IMR-90 (cell line): ENCODE measurements at regions not wholly inside any gene's neighbourhood (a gene's known extent, or its start where the extent isn't known, plus 50 kb on each side); places are given as distances from the start of the nearest gene placed in this dataset.

Source experiments
- ATAC-seq: fragments of 200-7000 bp; cut with Tn5 transposase; 2 replicates; pipeline ENCODE4 v1.9.1; 2020; ENCODE audit warnings: low read depth, mild to moderate bottlenecking, moderate library complexity
- BruUV-seq: library from RNA; stranded (reverse); fragments of 400-500 nt; replicated peaks from 2 replicates; lab custom pipeline; 2021; lab: Mats Ljungman, UMichigan
- CTCF ChIA-PET: fragments of 300-600 bp; formaldehyde crosslinking; extraction: SDS; loops from one replicate; lab custom pipeline; 2021; ENCODE audit warnings: antibody characterized with exemption; lab: Yijun Ruan, JAX
- POLR2A ChIA-PET: fragments of 300-600 bp; sonication (Branson Sonifier 250); formaldehyde crosslinking; loops from one replicate; lab custom pipeline; 2022; ENCODE audit warnings: antibody characterized with exemption; ENCODE audit not compliant: unreplicated experiment; lab: Charles Lee
- DNase-seq: peaks from one replicate; pipeline ENCODE4 v3.0.0; 2013
- H2AFZ ChIP-seq: replicated peaks from 2 replicates; pipeline ENCODE3; 2013; ENCODE audit warnings: low read length, mild to moderate bottlenecking; ENCODE audit not compliant: poor library complexity
- H2AK5ac ChIP-seq: 2 replicates; pipeline ENCODE4 v1.6.1; 2013; ENCODE audit warnings: low read depth, low read length, inconsistent platforms
- H2AK9ac ChIP-seq: replicated peaks from 2 replicates; pipeline ENCODE3; 2013; ENCODE audit warnings: mild to moderate bottlenecking, low read depth, low read length, moderate library complexity; ENCODE audit not compliant: poor library complexity
- H2BK120ac ChIP-seq: 2 replicates; pipeline ENCODE4 v1.6.1; 2013; ENCODE audit warnings: low read depth, low read length, inconsistent platforms
- H2BK15ac ChIP-seq: 3 replicates; pipeline ENCODE4 v1.6.1; 2013; ENCODE audit warnings: low read depth, low read length, inconsistent platforms
- H2BK20ac ChIP-seq: 2 replicates; pipeline ENCODE4 v1.6.1; 2013; ENCODE audit warnings: low read depth, mild to moderate bottlenecking, inconsistent platforms, low read length, moderate library complexity
- H2BK5ac ChIP-seq: 2 replicates; pipeline ENCODE4 v1.6.1; 2013; ENCODE audit warnings: mild to moderate bottlenecking, low read depth, low read length, inconsistent platforms; ENCODE audit not compliant: poor library complexity, severe bottlenecking
- H3K14ac ChIP-seq: replicated peaks from 2 replicates; pipeline ENCODE4 v1.6.1; 2013; ENCODE audit warnings: low read depth, low read length, inconsistent platforms
- H3K18ac ChIP-seq: 2 replicates; pipeline ENCODE4 v1.6.1; 2013; ENCODE audit warnings: low read depth, low read length, control low read depth
- H3K23ac ChIP-seq: 2 replicates; pipeline ENCODE4 v1.6.1; 2013; ENCODE audit warnings: low read depth, low read length, inconsistent platforms
- H3K27ac ChIP-seq: 2 replicates; pipeline ENCODE4 v1.5.1; 2013; ENCODE audit warnings: mild to moderate bottlenecking, control low read depth, low read length; ENCODE audit not compliant: insufficient read depth
- H3K27me3 ChIP-seq: 2 replicates; pipeline ENCODE4 v1.6.1; 2013; ENCODE audit warnings: low read length; ENCODE audit not compliant: control insufficient read depth, insufficient read depth
- H3K36me3 ChIP-seq: 2 replicates; pipeline ENCODE4 v1.6.1; 2013; ENCODE audit warnings: low read length, mixed read lengths; ENCODE audit not compliant: control insufficient read depth, insufficient read depth
- H3K4ac ChIP-seq: 2 replicates; pipeline ENCODE4 v1.6.1; 2013; ENCODE audit warnings: low read depth, low read length, inconsistent platforms
- H3K4me1 ChIP-seq: 2 replicates; pipeline ENCODE4 v1.6.1; 2013; ENCODE audit warnings: low read length, mixed read lengths; ENCODE audit not compliant: control insufficient read depth, insufficient read depth
- H3K4me2 ChIP-seq: 2 replicates; pipeline ENCODE4 v1.6.1; 2013; ENCODE audit warnings: low read depth, mild to moderate bottlenecking, control low read depth, low read length, moderate library complexity
- H3K4me3 ChIP-seq: 2 replicates; pipeline ENCODE4 v1.5.1; 2013; ENCODE audit warnings: low read depth, mild to moderate bottlenecking, control low read depth, low read length, moderate library complexity; ENCODE audit not compliant: insufficient read depth
- H3K56ac ChIP-seq: 2 replicates; pipeline ENCODE4 v1.6.1; 2013; ENCODE audit warnings: low read length, inconsistent platforms; ENCODE audit not compliant: insufficient read depth; ENCODE audit errors: extremely low read depth
- H3K79me1 ChIP-seq, 2 experiments: 2 replicates each; pipeline ENCODE4 v1.6.1; 2013; ENCODE audit warnings: low read length in 2 of 2, inconsistent platforms in 1 of 2, low read depth in 1 of 2
- H3K9ac ChIP-seq: 2 replicates; pipeline ENCODE4 v1.6.1; 2013; ENCODE audit warnings: low read depth, low read length, control low read depth
- H3K9me1 ChIP-seq: 2 replicates; pipeline ENCODE4 v1.6.1; 2013; ENCODE audit warnings: low read length, inconsistent platforms; ENCODE audit not compliant: insufficient read depth
- H3K9me3 ChIP-seq: 2 replicates; pipeline ENCODE4 v1.6.1; 2013; ENCODE audit warnings: low read length; ENCODE audit not compliant: control insufficient read depth, insufficient read depth
- H4K20me1 ChIP-seq: 2 replicates; pipeline ENCODE4 v1.6.1; 2013; ENCODE audit warnings: low read length, inconsistent platforms; ENCODE audit not compliant: insufficient read depth
- H4K5ac ChIP-seq: 2 replicates; pipeline ENCODE4 v1.6.1; 2013; ENCODE audit warnings: mild to moderate bottlenecking, low read depth, low read length, control low read depth
- H4K8ac ChIP-seq, 2 experiments: 2 replicates each; pipeline ENCODE4 v1.6.1; 2013; ENCODE audit warnings: low read depth in 2 of 2, low read length in 2 of 2, control low read depth in 1 of 2, inconsistent platforms in 1 of 2
- H4K91ac ChIP-seq: 2 replicates; pipeline ENCODE4 v1.6.1; 2013; ENCODE audit warnings: low read depth, low read length, inconsistent platforms; ENCODE audit not compliant: insufficient read depth
- CHD1 ChIP-seq: IDR thresholded peaks from 2 replicates; pipeline ENCODE4 v1.6.1; 2012; ENCODE audit warnings: low read depth, low read length, improper control_type of control experiment
- NFE2L2 ChIP-seq: fragments of 150-350 bp; IDR thresholded peaks from 2 replicates; pipeline ENCODE4 v1.6.1; 2016; ENCODE audit warnings: low read depth, mild to moderate bottlenecking, low read length
- WGBS, 2 experiments: methylation state at CpG; one replicate each; pipeline versions ENCODE4 v1.1.5 to v1.1.7; 2013; ENCODE audit warnings: missing lambda C conversion rate in 2 of 2; ENCODE audit not compliant: insufficient read length in 1 of 2; ENCODE audit errors: extremely low coverage in 2 of 2; 5-methylcytosine and 5-hydroxymethylcytosine counted together
- dilution Hi-C: fragments of 300-500 bp; cut with HindIII; formaldehyde crosslinking; loops from one replicate; pipeline ENCODE4 v1.14.3; 2018; ENCODE audit warnings: low sequenced_read_pairs; ENCODE audit not compliant: unreplicated experiment
- in situ Hi-C: fragments of 300-500 bp; cut with MboI; formaldehyde crosslinking; loops from 3 replicates; pipeline ENCODE4 v1.14.3; 2019; ENCODE audit warnings: low sequenced_read_pairs, inconsistent platforms, mixed read lengths
- intact Hi-C: fragments of 100-400 bp; cut with micrococcal nuclease; formaldehyde crosslinking; loops from 2 replicates; pipeline ENCODE4 v1.10.0; 2022

GRCh38 chr6:12578751-12579150 lies 137.8 kb upstream of the PHACTR1 start:
- Histone ChIP-seq H2BK15ac (no peak overlapping the region), H3K36me3 (no peaks in the 10 kb centered on the region), H2BK5ac (no peak overlapping the region), H3K9ac (no peak overlapping the region), H3K4me2 (no peak overlapping the region), H2BK20ac (no peak overlapping the region), H3K18ac (no peak overlapping the region), H2AK5ac (no peak overlapping the region), H2BK120ac (no peak overlapping the region), H3K79me1 (no peaks in the 10 kb centered on the region), H3K14ac (no peak overlapping the region), H4K20me1 (no peaks in the 10 kb centered on the region), H3K4me1 (peaks cover 4% of the 10 kb centered on the region), H3K4ac (no peak overlapping the region), H2AK9ac (no peak overlapping the region), H4K5ac (no peak overlapping the region), H4K91ac (no peak overlapping the region), H3K4me3 (no peak overlapping the region), H2AFZ (no peak overlapping the region), H3K56ac (no peak overlapping the region), H3K23ac (no peak overlapping the region), H3K9me3 (no peaks in the 10 kb centered on the region), H3K27ac (no peak overlapping the region), H3K9me1 (peaks cover 2% of the 10 kb centered on the region; the same call in 1 of the 2 replicates), H4K8ac (no peak overlapping the region), H3K27me3 (no peaks in the 10 kb centered on the region)
- ATAC-seq (peak; percentile 44; the same call in 1 of the 2 replicates), DNase-seq (peak; percentile 74)
- in situ Hi-C loops (no loop called here), dilution Hi-C loops (no loop called here), intact Hi-C loops (no loop called here)
- no CpG with 5 or more reads among the region's 3 CpGs for WGBS, 2 experiments
- CTCF ChIA-PET: no interaction called here
- no TSS peak for BruUV-seq
- POLR2A ChIA-PET: no interaction called here
- no peak for TF ChIP-seq CHD1
- peak; percentile 50 for TF ChIP-seq NFE2L2
